ENCODE measurements at regions not wholly inside any gene's neighbourhood (a gene's known extent, or its start where the extent isn't known, plus 50 kb on each side); places are given as distances from the start of the nearest gene placed in this dataset.

GRCh38 chr13:111852725-111853518 lies 214.0 kb upstream of the SOX1 start:
- TF ChIP-seq ZFX (IDR thresholded peaks at IDR 0.05): no peak
- TF ChIP-seq, protein P1, sequence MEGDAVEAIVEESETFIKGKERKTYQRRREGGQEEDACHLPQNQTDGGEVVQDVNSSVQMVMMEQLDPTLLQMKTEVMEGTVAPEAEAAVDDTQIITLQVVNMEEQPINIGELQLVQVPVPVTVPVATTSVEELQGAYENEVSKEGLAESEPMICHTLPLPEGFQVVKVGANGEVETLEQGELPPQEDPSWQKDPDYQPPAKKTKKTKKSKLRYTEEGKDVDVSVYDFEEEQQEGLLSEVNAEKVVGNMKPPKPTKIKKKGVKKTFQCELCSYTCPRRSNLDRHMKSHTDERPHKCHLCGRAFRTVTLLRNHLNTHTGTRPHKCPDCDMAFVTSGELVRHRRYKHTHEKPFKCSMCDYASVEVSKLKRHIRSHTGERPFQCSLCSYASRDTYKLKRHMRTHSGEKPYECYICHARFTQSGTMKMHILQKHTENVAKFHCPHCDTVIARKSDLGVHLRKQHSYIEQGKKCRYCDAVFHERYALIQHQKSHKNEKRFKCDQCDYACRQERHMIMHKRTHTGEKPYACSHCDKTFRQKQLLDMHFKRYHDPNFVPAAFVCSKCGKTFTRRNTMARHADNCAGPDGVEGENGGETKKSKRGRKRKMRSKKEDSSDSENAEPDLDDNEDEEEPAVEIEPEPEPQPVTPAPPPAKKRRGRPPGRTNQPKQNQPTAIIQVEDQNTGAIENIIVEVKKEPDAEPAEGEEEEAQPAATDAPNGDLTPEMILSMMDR (conservative IDR thresholded peaks at IDR 0.05): no peak
- no peak overlapping the region for H3K27ac ChIP-seq

DNA sequence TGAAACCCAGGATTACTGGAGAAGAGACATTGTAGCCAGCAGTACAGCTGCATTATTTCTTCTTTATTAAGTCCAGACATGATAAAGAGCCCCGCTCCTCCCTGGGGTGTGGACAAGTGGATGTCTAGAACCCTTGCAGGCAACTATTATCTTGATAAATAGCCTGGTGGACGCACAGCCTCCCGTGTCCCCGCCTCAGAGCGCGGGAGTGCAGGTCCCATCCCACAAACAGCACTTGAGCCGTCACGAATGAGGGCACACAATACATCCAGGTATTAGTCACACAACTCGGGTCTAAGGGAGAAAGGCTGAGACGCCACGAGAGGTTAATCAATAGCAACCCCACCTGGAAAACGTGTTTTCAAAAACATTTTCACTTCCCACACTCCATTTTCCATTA lies 213.2 kb upstream of the SOX1 start:
- H3K27ac ChIP-seq: no peak overlapping the region
- TF ChIP-seq ZFX (IDR thresholded peaks at IDR 0.05): no peak
- TF ChIP-seq, protein P1 (conservative IDR thresholded peaks at IDR 0.05): no peak

DNA sequence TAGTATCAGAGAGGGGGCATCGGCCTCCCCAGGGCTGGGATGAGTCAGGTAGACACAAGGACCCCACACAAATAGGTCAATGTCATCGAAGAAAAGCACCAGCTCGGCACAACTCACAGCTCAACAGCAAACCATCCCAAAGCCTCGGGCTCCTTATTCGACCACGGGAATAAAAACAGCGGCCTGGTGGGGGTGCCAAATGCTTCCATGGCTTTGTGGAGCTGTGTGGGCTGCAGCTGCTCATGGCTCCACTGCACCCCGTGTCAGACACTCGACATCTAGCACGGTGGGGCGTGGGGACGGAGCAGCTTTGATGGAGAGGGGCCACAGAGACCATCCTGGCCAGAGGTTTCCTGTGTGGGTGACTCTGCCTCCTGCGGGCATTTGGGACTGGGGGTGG lies 212.5 kb upstream of the SOX1 start:
- H3K27ac ChIP-seq: no peak overlapping the region
- no peak for TF ChIP-seq ZFX (IDR thresholded peaks at IDR 0.05)
- TF ChIP-seq, protein P1 (conservative IDR thresholded peaks at IDR 0.05): no peak

- TF ChIP-seq, protein P1 (conservative IDR thresholded peaks at IDR 0.05): no peak
- TF ChIP-seq ZFX (IDR thresholded peaks at IDR 0.05): no peak
- H3K27ac ChIP-seq: no peak overlapping the region
Observed at GRCh38 chr13:111855191-111855590, 211.8 kb upstream of the SOX1 start.

DNA sequence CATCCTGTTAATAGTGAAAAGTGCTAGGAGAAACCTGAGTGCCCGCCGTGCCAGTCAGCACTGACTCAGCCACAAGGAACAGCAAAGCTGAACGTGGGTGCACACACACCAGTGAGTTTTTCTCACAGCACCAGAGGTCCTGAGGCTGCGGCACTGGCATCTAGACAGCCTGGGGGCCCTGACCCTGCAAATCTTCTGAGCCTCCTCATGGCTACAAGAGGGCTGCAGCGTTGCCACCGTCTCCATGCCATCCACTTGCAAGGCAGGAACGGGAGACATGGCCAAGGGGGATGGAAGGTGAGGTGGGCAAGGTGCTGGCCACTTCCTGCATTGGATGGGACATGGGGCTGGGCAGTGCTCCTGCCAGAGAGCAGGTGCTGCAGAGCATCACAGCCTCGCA lies 211.2 kb upstream of the SOX1 start:
- H3K27ac ChIP-seq: no peak overlapping the region
- TF ChIP-seq, protein P1 (conservative IDR thresholded peaks at IDR 0.05): no peak
- TF ChIP-seq ZFX (IDR thresholded peaks at IDR 0.05): no peak

- no peak overlapping the region for H3K27ac ChIP-seq
- TF ChIP-seq, protein P1 (conservative IDR thresholded peaks at IDR 0.05): no peak
- no peak for TF ChIP-seq ZFX (IDR thresholded peaks at IDR 0.05)
Observed at GRCh38 chr13:111856571-111856970, 210.4 kb upstream of the SOX1 start.

GRCh38 chr13:111857336-111857735 lies 209.6 kb upstream of the SOX1 start:
- TF ChIP-seq ZFX (IDR thresholded peaks at IDR 0.05): no peak
- TF ChIP-seq, protein P1 (conservative IDR thresholded peaks at IDR 0.05): no peak
- H3K27ac ChIP-seq: no peak overlapping the region

All from C4-2B (cell line).